Right atrium auricular region (tissue), 2 donors: ENCODE measurements at regions not wholly inside any gene's neighbourhood (a gene's known extent, or its start where the extent isn't known, plus 50 kb on each side); places are given as distances from the start of the nearest gene placed in this dataset.

ENCODE experiments used
- DNase-seq: peaks from one replicate; pipeline ENCODE4 v3.0.0-alpha.2; 2019; ENCODE audit warnings: low spot score
- H3K27ac ChIP-seq, 2 donors: fragments of 200-600 bp; sonication (generic); 1 replicate in 1 of 2; 2 replicates in 1 of 2; pipeline ENCODE4 v1.5.1; 2016 to 2019
- H3K27me3 ChIP-seq, 2 donors: fragments of 200-600 bp; sonication (generic); one replicate each; pipeline versions ENCODE4 v1.5.1 to v1.6.0; 2017 to 2019
- H3K36me3 ChIP-seq: fragments of 200-600 bp; sonication (generic); one replicate; pipeline ENCODE4 v1.5.1; 2016
- H3K4me1 ChIP-seq, 2 donors: fragments of 200-600 bp; sonication (generic); one replicate each; pipeline versions ENCODE4 v1.5.1 to v1.6.0; 2017 to 2019
- H3K4me3 ChIP-seq, 2 donors: fragments of 200-600 bp; sonication (generic); 1 replicate in 1 of 2; 2 replicates in 1 of 2; pipeline ENCODE4 v1.5.1; 2017 to 2019; ENCODE audit warnings: mild to moderate bottlenecking in 1 of 2, moderate library complexity in 1 of 2
- H3K9me3 ChIP-seq, 2 donors: fragments of 200-600 bp; sonication (generic); one replicate each; pipeline ENCODE4 v1.5.1; 2019
- TF ChIP-seq, protein P1 (sequence below), 2 donors: fragments of 200-600 bp; sonication (generic); IDR thresholded peaks; one replicate each; pipeline ENCODE4 v1.5.1; 2019; ENCODE audit warnings: antibody characterized with exemption in 2 of 2

DNA sequence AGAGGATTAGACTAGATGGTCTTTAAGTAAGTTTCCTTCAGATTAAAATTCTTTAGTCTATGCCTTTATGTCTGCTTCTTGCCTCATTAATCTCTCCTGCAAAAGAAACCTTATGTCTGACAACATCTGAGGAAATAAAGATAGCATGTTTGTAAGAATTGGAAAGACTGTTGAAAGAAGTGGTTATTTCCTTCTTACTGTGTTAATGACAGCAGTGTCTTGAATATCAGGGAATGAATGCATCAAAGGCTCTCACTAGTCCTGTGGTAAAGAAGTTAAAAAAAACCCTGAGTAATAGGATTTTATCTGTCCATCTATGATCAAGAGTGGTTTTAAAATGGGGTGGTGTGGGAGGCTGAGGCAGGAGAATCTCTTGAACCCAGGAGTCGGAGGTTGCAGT lies 302.0 kb downstream of the PRL start:
- DNase-seq = no peak
- no peaks in the 10 kb centered on the region for H3K9me3 ChIP-seq
- no peak overlapping the region for H3K27ac ChIP-seq

DNA sequence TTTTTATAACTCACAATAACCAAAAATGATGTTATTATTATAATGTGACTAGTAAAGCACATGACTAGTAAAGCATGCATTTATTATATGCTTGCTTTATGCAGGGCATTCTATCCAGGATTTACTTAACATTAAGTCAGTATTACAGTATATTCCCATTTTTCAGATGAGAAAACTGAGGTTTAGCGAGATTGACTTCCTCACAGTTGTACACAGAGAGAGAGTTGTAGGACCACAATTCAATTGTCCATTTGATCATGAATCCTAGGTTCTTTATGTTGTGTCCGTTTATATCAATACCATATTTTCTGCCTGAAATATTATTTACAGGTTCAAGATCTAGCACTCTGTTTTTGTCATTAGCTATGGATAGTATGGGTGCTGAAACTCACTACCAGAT lies 301.5 kb downstream of the PRL start:
- Histone ChIP-seq H3K27ac (no peak overlapping the region), H3K4me1 (peaks cover 0 to 29% of the 10 kb centered on the region in 2 donors), H3K4me3 (no peak overlapping the region), H3K36me3 (no peaks in the 10 kb centered on the region), H3K27me3 (no peaks in the 10 kb centered on the region), H3K9me3 (no peaks in the 10 kb centered on the region)
- DNase-seq = no peak
- TF ChIP-seq, protein P1, sequence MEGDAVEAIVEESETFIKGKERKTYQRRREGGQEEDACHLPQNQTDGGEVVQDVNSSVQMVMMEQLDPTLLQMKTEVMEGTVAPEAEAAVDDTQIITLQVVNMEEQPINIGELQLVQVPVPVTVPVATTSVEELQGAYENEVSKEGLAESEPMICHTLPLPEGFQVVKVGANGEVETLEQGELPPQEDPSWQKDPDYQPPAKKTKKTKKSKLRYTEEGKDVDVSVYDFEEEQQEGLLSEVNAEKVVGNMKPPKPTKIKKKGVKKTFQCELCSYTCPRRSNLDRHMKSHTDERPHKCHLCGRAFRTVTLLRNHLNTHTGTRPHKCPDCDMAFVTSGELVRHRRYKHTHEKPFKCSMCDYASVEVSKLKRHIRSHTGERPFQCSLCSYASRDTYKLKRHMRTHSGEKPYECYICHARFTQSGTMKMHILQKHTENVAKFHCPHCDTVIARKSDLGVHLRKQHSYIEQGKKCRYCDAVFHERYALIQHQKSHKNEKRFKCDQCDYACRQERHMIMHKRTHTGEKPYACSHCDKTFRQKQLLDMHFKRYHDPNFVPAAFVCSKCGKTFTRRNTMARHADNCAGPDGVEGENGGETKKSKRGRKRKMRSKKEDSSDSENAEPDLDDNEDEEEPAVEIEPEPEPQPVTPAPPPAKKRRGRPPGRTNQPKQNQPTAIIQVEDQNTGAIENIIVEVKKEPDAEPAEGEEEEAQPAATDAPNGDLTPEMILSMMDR (IDR thresholded peaks at IDR 0.05) = no peak

More for the DNA sequence above, 302.0 kb downstream of the PRL start:
- TF ChIP-seq, protein P1 (IDR thresholded peaks at IDR 0.05) = no peak
- H3K4me3 ChIP-seq = no peak overlapping the region
- H3K36me3 ChIP-seq = no peaks in the 10 kb centered on the region
- peaks cover 0 to 27% of the 10 kb centered on the region in 2 donors for H3K4me1 ChIP-seq
- H3K27me3 ChIP-seq = no peaks in the 10 kb centered on the region

DNA sequence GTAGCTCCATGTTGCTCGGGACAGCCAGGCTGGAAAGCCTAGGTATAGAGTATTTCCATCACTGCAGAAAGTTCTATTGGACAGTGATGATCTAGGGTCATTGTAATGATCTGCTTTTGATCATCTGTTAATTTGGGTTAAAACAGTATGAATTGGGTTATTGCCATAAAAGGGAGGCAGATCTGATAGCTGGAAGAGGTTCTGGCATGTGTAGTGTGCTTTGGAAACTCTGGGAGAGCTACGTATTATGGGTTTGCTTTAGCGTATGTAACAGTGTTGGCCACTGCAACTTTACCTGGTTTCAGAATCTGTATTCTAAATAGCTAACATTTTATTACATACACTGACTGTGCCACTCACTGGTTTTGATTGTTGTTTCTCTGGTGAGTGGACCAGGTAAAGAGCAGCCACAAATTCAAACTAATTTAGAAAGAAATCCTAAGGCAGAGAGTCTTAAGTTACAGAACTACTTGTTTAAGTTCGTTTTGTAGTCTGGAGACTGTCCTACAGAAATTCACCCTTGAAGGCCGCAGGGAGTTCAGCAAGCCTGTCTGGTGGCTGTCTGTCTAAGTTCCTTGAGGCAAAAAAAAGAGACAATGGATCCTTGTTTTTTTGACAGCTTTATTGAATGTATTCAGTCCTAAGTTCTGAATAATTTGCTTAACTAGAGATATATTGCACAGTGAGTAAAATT lies 300.3 kb downstream of the PRL start:
- DNase-seq = no peak
- Histone ChIP-seq H3K27ac (no peak overlapping the region), H3K27me3 (no peaks in the 10 kb centered on the region), H3K36me3 (no peaks in the 10 kb centered on the region), H3K4me1 (peaks cover 0 to 36% of the 10 kb centered on the region in 2 donors), H3K9me3 (no peaks in the 10 kb centered on the region), H3K4me3 (no peak overlapping the region)
- TF ChIP-seq, protein P1 (IDR thresholded peaks at IDR 0.05) = no peak

DNA sequence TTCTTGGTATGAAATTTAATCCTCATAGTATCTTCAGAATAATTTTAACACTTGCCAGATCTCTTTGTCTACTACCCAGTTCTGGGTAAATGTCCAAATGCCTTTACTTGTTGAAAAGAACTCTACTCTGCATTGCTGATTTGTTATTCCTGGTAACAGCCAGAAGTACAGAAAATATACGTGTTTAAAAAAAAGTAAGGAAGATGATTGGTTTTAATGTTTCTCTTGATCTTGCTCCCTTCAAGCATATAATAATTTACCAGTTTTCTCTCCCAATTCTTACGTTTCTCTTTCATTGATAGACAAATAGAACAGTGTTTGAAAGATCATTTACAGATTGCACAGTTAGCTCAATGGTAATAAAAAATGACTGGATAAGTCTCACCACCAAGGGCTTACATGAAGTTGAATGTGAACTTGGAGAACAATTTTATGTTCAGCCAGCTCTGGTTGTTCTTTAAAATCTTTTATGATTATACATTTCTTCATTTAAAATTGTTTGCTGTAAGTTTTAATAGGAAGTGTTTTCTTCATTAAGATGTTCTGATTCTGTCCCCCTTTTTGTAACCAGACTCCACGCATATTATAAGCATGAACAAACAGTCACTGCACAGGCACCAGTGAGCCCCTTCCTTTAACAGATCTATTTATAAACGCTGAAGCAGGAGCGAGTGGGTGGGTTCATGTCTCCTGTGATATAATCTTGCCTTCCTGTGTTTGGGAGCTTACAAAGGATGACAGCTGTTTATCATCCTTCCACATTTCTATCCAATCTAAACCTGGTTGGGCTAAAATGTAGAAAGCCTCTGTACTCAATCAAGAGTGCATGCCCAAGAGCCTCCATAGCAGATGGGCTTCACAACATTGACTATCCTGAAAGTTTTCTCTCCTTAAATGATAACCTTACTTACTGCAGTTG lies 299.5 kb downstream of the PRL start:
- no peaks in the 10 kb centered on the region for H3K36me3 ChIP-seq
- TF ChIP-seq, protein P1 (IDR thresholded peaks at IDR 0.05) = no peak
- no peaks in the 10 kb centered on the region for H3K27me3 ChIP-seq
- no peak for DNase-seq
- H3K4me1 ChIP-seq = peaks cover 0 to 40% of the 10 kb centered on the region in 2 donors
- H3K27ac ChIP-seq = no peak overlapping the region
- H3K4me3 ChIP-seq = no peak overlapping the region
- H3K9me3 ChIP-seq = no peaks in the 10 kb centered on the region

DNA sequence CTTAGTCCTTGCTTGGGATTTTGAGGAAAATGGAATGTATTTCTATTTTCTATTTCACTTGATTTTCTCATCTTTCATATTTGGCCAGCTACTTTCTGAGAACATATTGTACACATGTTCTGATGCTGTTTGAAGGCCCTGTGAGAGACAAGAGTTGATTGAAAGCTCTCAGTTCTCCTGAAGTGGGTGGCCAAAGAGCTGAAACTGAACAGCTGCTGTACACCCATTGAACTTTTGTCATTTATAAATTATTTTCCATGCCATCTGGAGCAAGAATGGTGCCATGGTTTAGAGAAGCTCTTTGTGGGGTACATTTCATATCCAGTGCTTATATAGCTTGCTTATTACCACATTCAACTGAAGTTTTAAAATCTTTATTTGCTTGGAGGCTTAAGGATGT lies 298.3 kb downstream of the PRL start:
- no peak for DNase-seq
- no peak overlapping the region for H3K27ac ChIP-seq
- no peaks in the 10 kb centered on the region for H3K27me3 ChIP-seq
- TF ChIP-seq, protein P1 (IDR thresholded peaks at IDR 0.05) = no peak
- H3K4me1 ChIP-seq = peaks cover 0 to 40% of the 10 kb centered on the region in 2 donors
- H3K36me3 ChIP-seq = no peaks in the 10 kb centered on the region
- H3K9me3 ChIP-seq = no peaks in the 10 kb centered on the region
- no peak overlapping the region for H3K4me3 ChIP-seq
